ENCODE measurements at regions not wholly inside any gene's neighbourhood (a gene's known extent, or its start where the extent isn't known, plus 50 kb on each side); places are given as distances from the start of the nearest gene placed in this dataset.

GRCh38 chr1:166527752-166528151, 311.5 kb upstream of the POGK start:
- intact Hi-C loops (cut with micrococcal nuclease), result no loop called here
- Histone ChIP-seq H3K9me3 (ENCODE audit: control insufficient read depth in 1 of 2, insufficient read depth in 1 of 2, low read depth in 1 of 2, low read length in 2 of 2) (no peaks in the 10 kb centered on the region), H3K4me2 (ENCODE audit: low read length) (no peak overlapping the region), H2AFZ (ENCODE audit: low read depth, low read length, poor library complexity, severe bottlenecking) (no peak overlapping the region), H3K36me3 (ENCODE audit: control insufficient read depth in 1 of 2, insufficient read depth in 2 of 2, low read length in 2 of 2) (no peaks in the 10 kb centered on the region), H3K79me2 (ENCODE audit: insufficient read depth, low read length) (no peaks in the 10 kb centered on the region), H3K4me1 (ENCODE audit: control insufficient read depth in 1 of 2, insufficient read depth in 2 of 2, low read length in 2 of 2) (no peaks in the 10 kb centered on the region), H3K27me3 (ENCODE audit: insufficient read depth, low read length) (peaks cover 6% of the 10 kb centered on the region), H3K4me3 (replicated peaks in 1 of 2; ENCODE audit: low read depth in 1 of 2, low read length in 2 of 2) (no peak overlapping the region), H3K27ac (ENCODE audit: low read depth, low read length) (no peak overlapping the region), H4K20me1 (ENCODE audit: insufficient read depth) (no peaks in the 10 kb centered on the region), H3K9me2 (ENCODE audit: insufficient read depth) (no peaks in the 10 kb centered on the region), H3K9ac (ENCODE audit: low read length) (no peak overlapping the region)
- POLR2A ChIA-PET, result no interaction called here
- no peak for DNase-seq (ENCODE audit: low read depth, low spot score)
- RAD21 ChIA-PET (ENCODE audit: low non-redundant PET in 1 of 2, low total read pairs in 2 of 2, uncharacterized antibody in 2 of 2, unreplicated experiment in 2 of 2), result no interaction called here
- CTCF ChIA-PET, result no interaction called here
- no peak for ATAC-seq
- TF ChIP-seq POLR2AphosphoS5 (IDR thresholded peaks at IDR 0.05; ENCODE audit: low read depth, low read length), result no peak
- no peak for TF ChIP-seq ELF1 (IDR thresholded peaks at IDR 0.05; ENCODE audit: borderline replicate concordance, low read depth)
- no peak for TF ChIP-seq RAD21 (IDR thresholded peaks at IDR 0.05; ENCODE audit: low read depth)
- no peak for TF ChIP-seq ZNF274 (IDR thresholded peaks at IDR 0.05; ENCODE audit: low read depth, low read length)
- no peak for TF ChIP-seq ATF3 (IDR thresholded peaks at IDR 0.05)
- no TSS peak for BruUV-seq (replicated peaks)

DNA sequence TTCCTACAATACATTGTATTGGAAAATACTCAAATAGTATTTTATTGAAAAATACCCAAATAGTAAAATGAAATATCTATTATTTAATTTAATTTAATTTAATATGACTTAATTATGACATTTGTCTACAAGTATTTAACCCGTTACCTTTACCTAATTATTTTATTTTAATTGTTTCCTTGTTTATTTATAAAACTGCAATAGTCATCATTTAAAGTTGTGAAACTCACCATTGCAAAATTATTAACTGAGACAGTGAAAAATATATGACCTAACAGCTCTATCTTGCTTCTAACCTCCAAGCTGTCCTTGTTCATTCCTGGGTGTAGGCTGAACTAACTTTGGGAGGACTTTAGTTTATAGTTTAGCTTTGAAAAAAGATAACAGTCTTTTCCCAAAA, 300.6 kb upstream of the POGK start:
- ATAC-seq, result no peak
- TF ChIP-seq, protein P1, sequence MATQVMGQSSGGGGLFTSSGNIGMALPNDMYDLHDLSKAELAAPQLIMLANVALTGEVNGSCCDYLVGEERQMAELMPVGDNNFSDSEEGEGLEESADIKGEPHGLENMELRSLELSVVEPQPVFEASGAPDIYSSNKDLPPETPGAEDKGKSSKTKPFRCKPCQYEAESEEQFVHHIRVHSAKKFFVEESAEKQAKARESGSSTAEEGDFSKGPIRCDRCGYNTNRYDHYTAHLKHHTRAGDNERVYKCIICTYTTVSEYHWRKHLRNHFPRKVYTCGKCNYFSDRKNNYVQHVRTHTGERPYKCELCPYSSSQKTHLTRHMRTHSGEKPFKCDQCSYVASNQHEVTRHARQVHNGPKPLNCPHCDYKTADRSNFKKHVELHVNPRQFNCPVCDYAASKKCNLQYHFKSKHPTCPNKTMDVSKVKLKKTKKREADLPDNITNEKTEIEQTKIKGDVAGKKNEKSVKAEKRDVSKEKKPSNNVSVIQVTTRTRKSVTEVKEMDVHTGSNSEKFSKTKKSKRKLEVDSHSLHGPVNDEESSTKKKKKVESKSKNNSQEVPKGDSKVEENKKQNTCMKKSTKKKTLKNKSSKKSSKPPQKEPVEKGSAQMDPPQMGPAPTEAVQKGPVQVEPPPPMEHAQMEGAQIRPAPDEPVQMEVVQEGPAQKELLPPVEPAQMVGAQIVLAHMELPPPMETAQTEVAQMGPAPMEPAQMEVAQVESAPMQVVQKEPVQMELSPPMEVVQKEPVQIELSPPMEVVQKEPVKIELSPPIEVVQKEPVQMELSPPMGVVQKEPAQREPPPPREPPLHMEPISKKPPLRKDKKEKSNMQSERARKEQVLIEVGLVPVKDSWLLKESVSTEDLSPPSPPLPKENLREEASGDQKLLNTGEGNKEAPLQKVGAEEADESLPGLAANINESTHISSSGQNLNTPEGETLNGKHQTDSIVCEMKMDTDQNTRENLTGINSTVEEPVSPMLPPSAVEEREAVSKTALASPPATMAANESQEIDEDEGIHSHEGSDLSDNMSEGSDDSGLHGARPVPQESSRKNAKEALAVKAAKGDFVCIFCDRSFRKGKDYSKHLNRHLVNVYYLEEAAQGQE (IDR thresholded peaks at IDR 0.05; ENCODE audit: low read depth), result no peak
- no peak for TF ChIP-seq POLR2AphosphoS5 (IDR thresholded peaks at IDR 0.05; ENCODE audit: low read depth, low read length)
- no peak for TF ChIP-seq ZNF274 (IDR thresholded peaks at IDR 0.05; ENCODE audit: low read depth, low read length)
- TF ChIP-seq ZBTB33 (IDR thresholded peaks at IDR 0.05; ENCODE audit: extremely low read depth, insufficient replicate concordance, low read length), result no peak
- no peak for TF ChIP-seq JUND (IDR thresholded peaks at IDR 0.05)
- TF ChIP-seq CBX3 (IDR thresholded peaks at IDR 0.05; ENCODE audit: low read depth), result no peak
- no peak for TF ChIP-seq POLR2A (IDR thresholded peaks at IDR 0.05; ENCODE audit: borderline replicate concordance, extremely low read depth, insufficient read depth, insufficient read length)
- TF ChIP-seq, protein P2, sequence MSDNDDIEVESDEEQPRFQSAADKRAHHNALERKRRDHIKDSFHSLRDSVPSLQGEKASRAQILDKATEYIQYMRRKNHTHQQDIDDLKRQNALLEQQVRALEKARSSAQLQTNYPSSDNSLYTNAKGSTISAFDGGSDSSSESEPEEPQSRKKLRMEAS (IDR thresholded peaks at IDR 0.05), result no peak
- no peak for TF ChIP-seq FOSL1 (IDR thresholded peaks at IDR 0.05; ENCODE audit: low read depth)
- no peak for TF ChIP-seq CTCF (IDR thresholded peaks at IDR 0.05 in 2 of 3, conservative IDR thresholded peaks at IDR 0.05 in 1 of 3; ENCODE audit: borderline replicate concordance in 1 of 3, insufficient read depth in 1 of 3, low read depth in 2 of 3, low read length in 2 of 3)
- no peak for TF ChIP-seq SIN3A (IDR thresholded peaks at IDR 0.05; ENCODE audit: low read depth)

More for the DNA sequence above, 300.6 kb upstream of the POGK start:
- Histone ChIP-seq H3K4me3 (replicated peaks in 1 of 2; ENCODE audit: low read depth in 1 of 2, low read length in 2 of 2) (no peak overlapping the region), H3K4me1 (ENCODE audit: control insufficient read depth in 1 of 2, insufficient read depth in 2 of 2, low read length in 2 of 2) (no peaks in the 10 kb centered on the region), H3K9me2 (ENCODE audit: insufficient read depth) (no peaks in the 10 kb centered on the region), H3K27ac (ENCODE audit: low read depth, low read length) (no peak overlapping the region), H3K79me2 (ENCODE audit: insufficient read depth, low read length) (no peaks in the 10 kb centered on the region), H3K9ac (ENCODE audit: low read length) (no peak overlapping the region), H2AFZ (ENCODE audit: low read depth, low read length, poor library complexity, severe bottlenecking) (no peak overlapping the region), H4K20me1 (ENCODE audit: insufficient read depth) (no peaks in the 10 kb centered on the region; the same call in 1 of the 2 replicates), H3K9me3 (ENCODE audit: control insufficient read depth in 1 of 2, insufficient read depth in 1 of 2, low read depth in 1 of 2, low read length in 2 of 2) (no peaks in the 10 kb centered on the region), H3K27me3 (ENCODE audit: insufficient read depth, low read length) (no peaks in the 10 kb centered on the region), H3K36me3 (ENCODE audit: control insufficient read depth in 1 of 2, insufficient read depth in 2 of 2, low read length in 2 of 2) (no peaks in the 10 kb centered on the region), H3K4me2 (ENCODE audit: low read length) (no peak overlapping the region)
- intact Hi-C loops (cut with micrococcal nuclease), result no loop called here
- RAD21 ChIA-PET (ENCODE audit: low non-redundant PET in 1 of 2, low total read pairs in 2 of 2, uncharacterized antibody in 2 of 2, unreplicated experiment in 2 of 2), result no interaction called here
- BruUV-seq (replicated peaks), result no TSS peak
- CTCF ChIA-PET, result no interaction called here
- no peak for DNase-seq (ENCODE audit: low read depth, low spot score)
- POLR2A ChIA-PET, result no interaction called here
